GM19099 (cell line): ENCODE measurements at regions not wholly inside any gene's neighbourhood (a gene's known extent, or its start where the extent isn't known, plus 50 kb on each side); places are given as distances from the start of the nearest gene placed in this dataset.

Experiments used
- POLR2A ChIP-seq: IDR thresholded peaks from 3 replicates; pipeline ENCODE4 v1.6.1; 2011; ENCODE audit warnings: low read depth; ENCODE audit not compliant: insufficient read length; ENCODE audit errors: extremely low read depth

DNA sequence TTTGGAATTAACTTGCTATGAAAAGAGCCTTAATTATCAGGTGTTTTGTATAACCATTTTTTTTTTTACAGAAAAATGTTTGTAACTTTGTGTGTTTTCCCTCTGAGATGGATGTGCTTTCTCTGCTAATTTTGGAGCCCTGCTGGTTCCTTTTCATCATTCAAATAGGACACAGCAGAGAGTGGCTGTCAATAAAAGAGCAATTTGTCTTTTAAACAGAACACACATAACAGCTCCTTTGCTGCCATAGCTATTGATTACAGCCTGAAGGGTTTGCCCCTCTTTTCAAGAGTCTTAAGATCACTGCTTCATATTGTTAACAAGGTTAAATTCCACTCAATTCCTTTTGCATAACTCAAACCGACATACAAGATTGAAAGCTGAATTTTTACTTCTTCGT, 187.2 kb upstream of the MBL2 start:
- TF ChIP-seq POLR2A: no peak

DNA sequence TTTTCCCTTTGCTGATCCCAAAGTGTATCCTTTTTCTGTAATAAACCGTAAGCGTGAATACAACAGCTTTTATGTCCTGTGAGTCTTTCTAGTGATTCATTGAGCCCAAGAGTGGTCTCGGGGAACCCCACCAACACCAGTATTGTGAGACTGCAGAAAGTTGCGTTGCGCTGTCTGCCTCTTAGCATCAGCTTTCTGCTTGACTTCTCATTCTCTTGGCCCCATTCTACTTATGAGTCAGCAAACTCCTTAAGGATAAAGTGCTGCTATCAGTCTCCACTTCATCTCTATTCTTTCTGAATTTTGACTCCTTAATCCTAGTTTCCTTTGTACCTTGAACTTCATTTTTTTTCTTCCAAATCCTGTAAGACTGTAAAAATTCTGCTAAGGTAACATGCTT, 184.3 kb upstream of the MBL2 start:
- no peak for TF ChIP-seq POLR2A

DNA sequence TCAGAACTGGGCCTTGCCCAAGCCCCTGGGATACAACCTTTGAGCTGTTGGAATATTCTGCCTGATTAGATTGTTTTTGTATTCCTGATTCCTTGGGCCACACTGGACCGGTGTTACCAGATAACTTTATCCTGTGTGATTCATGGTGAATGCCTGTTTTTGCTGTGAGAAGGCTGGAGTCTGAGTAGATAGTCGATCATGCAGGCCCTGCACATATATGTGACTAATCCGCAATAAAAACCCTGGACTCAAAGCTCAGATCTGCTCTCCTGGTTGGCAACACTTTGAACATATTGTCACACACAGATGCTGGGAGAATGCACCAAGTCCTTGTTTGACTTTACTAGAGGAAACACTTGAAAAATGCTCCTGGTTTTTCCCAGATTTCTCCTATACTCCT, 183.9 kb upstream of the MBL2 start:
- TF ChIP-seq POLR2A: no peak

DNA sequence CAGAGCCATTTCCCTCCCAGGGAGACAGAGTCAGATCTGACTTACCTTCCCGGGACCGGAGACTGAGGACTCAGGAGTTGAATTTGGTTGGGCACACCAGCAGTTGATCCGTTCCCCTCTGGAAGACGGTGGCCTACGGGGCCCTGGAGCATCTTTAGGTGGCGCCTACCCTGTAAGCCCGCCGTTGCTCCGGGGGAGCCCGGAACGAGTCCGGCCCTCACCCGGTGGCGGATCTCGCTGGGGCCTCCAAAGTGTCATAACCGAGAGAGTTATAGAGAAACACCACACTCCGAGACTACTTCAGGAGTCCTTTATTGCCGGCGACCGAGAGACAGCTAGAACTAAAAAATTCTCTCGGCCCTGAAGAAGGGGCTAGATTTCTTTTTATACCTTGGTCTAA, 182.8 kb upstream of the MBL2 start:
- TF ChIP-seq POLR2A: no peak

DNA sequence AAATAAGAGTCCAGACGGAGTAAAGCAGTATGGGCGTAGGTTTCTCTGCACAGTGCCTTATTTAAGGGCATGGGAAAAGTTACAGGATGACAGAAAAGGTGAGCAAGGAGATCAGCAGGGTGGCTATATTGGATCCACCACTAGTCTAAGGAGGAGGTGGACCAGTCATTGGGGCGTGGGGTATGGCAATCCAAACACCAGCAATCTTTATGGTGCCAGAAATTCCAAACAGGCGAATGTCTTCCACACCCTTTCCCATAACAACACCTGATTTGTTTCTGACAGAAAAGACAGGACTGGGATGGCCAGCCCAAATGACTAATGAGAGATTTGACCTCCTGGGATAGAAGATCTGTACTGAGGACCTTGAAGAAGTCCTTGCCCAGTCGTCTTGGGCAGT, 181.8 kb upstream of the MBL2 start:
- TF ChIP-seq POLR2A: no peak

DNA sequence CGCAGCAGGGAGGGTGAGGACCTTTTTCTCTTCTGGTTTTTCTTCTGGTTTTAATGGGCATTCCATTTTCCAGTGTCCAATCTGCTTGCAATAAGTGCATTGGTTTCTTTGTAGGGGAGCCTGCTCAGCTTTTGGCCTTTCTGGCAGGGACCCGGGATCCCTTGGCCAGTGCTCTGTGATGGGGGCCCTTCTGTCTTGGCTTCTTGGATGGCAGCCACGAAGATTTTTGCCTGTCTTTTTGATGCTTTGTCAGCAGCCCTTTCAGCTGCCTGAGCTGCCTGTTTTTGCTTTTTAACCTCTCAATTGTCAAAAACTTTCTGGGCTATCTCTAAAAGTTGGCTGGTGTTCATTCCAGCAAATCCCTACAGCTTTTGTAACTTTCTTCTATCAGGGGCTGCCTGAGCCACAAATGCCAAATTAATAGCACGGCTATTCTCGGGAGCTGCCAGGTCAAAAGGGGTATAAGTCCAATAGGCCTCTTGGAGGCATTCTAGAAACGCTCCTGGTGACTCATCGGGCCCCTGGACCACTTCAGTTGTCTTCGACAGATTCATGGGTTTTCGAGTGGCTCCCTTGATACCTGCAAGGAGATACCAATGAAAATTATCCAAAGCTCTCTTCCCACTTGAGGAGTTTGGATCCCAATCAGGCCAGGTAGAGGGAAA, 179.9 kb upstream of the MBL2 start:
- TF ChIP-seq POLR2A: no peak

DNA sequence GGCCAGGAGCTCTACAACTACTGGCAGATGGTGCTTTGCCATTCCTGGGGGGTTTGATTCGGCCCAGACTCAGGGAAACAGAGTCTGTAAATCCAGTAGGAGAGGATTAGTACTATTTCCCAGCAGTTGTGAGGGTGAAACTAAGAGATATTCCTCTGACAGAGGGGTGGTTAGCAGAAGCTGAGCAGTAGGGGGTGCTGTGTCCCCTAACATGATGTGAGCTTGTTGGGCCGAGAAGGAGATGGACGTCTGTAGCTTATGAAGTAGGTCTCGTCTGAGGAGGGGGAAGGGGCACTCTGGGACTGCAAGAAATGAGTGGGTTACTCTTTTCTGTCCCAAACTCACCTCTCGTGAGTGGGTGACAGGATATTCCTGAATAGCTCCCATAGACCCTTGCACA, 179.2 kb upstream of the MBL2 start:
- TF ChIP-seq POLR2A: no peak

DNA sequence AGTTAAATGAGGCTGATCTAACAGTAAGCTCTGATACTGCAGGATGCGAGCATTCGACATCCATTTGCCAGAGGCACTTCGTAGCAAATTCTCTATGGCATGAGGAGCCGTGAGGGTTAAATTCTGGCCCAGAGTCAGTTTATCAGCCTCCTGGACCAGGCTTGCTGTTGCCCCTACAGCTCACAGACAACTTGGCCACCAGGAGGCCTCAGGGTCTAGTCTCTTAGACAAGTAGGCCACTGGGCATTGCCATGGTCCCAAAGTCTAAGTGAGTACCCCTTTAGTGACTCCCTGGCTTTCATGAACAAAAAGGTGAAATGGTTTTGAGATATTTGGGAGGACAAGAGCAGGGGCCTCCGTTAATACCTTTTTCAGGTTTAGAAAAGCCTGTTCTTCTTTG, 178.0 kb upstream of the MBL2 start:
- no peak for TF ChIP-seq POLR2A

DNA sequence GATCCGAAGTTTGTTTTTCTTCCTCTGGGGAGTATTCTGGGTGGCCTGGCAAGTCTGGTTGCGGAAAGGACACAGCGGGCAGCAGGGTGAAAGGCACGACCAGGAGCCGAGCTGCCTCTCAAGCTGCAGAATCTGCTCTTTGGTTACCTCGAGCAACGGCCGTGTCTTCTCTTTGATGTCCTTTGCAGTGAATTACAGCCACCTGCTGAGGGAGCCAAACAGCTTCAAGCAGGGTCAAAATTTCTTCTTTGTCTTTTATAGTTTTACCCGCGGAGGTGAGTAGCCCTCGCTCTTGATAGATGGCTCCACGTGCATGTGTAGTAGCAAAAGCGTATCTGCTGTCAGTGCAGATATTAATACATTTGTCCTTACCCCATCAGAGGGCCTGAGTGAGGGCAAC, 177.3 kb upstream of the MBL2 start:
- TF ChIP-seq POLR2A: no peak

DNA sequence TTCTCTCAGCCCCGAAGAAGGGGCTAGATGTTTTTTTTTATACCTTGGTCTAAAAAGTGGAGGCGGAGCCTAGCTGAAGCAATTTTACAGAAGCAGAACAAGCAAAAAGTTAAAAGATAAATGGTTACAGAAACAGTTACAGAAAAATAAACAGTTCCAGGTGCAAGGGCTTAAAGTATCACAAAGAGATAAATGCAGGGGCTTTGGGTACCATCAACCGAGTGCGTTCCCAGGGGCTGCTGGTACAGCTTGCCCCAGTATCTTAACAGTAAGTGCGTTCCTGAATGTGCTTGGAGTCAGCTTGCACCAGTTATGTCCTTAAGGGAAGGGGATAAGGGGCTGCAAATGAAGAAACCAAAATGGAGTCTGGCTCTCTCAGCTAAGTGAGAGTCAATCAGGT, 173.9 kb upstream of the MBL2 start:
- no peak for TF ChIP-seq POLR2A

DNA sequence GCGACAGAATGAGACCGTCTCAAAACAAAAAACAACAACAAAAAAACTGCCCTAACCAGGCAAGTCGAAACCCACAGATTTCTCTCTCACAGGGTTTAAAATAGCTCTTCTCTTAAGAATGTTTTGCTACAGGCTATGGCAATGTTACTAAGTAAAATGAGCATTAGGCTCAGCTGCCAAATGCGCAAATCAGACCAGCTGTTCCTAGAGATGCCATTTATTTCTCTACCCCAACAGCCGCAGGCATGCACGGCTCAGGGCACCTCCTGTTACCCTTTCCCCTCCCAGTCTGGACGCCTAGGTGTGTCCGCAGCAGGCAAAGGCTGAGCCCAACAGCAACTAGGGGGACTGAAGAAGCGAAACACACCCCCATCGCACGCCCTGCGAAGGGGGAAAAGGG, 168.3 kb upstream of the MBL2 start:
- TF ChIP-seq POLR2A: no peak

DNA sequence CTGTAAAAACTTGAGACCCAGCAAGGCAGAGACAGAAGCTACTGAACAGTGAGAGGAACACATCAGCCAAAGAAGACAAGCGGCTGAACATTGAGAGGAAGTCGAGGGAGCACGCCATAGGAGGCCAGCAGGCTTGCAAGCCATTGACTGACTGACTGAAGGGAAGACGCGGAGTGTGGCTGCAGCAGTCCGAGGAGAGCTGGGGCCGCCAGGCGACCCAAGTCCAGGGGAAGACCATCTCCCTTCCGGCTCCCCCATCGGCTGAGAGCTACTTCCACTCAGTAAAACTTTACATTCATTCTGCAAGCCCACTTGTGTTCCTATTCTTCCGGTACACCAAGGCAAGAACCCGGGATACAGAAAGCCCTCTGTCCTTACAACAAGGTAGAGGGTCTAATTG, 167.3 kb upstream of the MBL2 start:
- TF ChIP-seq POLR2A: no peak

DNA sequence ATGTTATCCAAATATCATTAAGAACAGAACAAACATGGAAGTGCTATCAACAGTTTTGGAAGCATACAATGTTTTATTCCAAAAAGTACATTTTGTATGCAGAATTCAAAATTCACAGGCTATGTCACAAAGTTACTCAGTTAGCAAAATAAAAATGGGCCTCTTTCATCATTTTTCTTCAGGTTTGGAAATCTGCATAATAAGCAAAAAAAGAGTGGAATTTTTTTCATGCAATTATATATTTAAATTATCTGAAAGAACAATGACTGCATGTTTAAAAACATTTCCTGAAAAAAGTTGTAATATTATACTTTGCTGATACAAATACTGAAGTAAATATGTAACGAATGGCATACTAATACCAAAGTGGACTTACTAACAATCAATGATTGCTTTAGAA, 161.2 kb upstream of the MBL2 start:
- TF ChIP-seq POLR2A: no peak

DNA sequence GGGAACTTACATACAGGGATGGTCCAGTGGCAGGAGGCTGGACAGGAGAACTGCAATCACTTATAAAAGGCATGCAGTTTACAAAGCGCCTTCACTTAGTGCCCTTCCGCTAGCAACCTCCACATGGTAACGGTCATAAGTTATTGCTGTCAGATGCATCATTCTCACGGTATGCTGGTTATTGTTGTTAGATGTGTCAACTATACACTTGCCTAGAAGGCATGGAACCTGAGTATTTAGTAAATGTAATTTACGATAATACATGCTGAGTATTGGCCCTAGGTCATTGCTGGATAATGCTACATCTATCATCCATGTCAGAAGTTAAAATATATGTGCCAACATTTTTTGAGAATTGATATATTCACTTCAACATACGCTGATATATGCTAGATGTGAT, 155.1 kb upstream of the MBL2 start:
- no peak for TF ChIP-seq POLR2A

DNA sequence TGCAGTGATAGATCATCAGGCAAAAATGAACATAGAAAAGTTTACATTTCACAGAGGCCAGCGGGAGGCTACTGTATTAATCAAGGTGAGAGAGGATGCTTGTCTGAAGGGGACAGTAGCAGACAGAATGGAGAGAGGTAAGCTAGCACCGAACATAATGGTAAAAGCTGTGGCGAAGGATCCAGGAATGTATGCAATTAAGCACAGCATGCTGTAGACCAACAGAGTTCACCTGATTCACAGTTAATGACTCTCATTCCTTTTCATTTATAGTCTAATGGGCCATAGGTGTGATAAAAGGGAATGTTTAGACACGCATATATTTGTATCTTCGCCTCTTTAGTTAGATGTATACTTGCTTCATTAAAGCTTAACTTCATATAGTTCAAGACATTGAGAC, 150.9 kb upstream of the MBL2 start:
- TF ChIP-seq POLR2A: no peak

DNA sequence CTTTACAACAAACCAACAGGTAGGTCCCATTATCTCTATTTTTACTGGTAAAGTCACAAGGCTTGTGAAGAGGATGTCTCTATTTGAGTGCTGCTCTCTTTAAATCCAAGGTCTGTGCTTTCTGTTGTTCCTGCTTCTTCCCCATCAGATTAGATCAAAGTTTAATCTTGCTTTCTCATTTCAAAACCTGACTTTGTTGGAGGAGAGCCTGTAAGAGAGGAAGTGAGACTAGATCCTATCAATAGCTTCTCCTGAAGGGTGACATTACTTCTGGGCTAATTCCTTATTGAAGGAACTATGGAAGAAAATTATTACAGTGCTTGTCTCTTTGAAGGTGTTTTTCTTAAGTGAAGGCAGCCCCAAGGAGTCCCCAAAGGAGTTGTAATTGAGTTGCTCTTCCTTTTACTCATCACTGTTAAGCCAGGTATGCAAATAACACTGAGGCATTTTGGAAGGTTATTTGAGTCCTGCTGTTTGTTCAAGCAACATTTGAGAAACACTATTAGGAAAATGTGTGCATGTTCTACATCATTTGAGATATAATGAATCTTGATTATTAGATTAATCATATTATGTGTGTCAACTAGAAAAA, 146.2 kb upstream of the MBL2 start:
- no peak for TF ChIP-seq POLR2A

DNA sequence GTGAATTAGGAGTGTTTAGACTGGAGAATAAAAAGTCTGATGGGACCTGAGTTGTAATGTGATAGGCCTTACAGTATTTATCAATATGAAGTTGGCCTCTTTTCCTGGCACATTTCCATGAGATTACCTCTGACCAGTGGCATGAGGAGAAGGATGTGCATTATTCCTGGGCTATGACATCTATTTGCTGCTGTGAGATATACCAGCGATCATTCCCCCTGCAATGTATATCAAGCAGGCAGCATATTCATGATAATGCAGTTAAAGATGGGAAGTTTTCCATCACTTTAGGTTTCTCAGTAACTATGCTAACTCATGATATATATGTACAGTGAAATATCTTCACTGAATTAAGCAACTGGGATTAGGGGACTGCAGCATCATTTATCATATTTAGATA, 142.8 kb upstream of the MBL2 start:
- no peak for TF ChIP-seq POLR2A
